ENCODE measurements at regions not wholly inside any gene's neighbourhood (a gene's known extent, or its start where the extent isn't known, plus 50 kb on each side); places are given as distances from the start of the nearest gene placed in this dataset.

DNA sequence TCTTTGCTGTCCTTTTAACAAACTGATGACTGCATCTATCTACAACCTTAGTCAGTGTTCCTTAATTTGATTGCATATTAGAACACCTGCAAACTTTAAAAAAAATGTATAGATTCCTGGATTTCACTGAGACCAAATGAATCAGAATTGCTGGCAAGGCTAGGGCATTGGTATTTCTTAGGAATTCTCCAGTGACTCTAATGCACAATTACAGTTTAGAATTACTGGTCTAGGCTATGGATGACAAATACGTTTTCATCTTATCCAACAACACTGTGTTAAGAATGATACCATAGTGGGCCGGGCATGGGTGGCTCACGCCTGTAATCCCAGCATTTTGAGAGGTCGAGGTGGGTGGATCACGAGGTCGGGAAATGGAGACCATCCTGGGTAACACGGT lies 545.9 kb upstream of the RIOK2 start:
- TF ChIP-seq GATA3 (IDR thresholded peaks at IDR 0.05; ENCODE audit: low read depth, low read length) (no peak), GATA2 (IDR thresholded peaks at IDR 0.05; ENCODE audit: low read depth, low read length) (no peak)

Measured in SH-SY5Y (cell line).